HCT116 (cell line): ENCODE measurements at regions not wholly inside any gene's neighbourhood (a gene's known extent, or its start where the extent isn't known, plus 50 kb on each side); places are given as distances from the start of the nearest gene placed in this dataset.
"Not testable (repeated sequence)": the region's sequence is repeated elsewhere in the genome, so short reads cannot be mapped to it uniquely, and the experiment has no call there.

Source experiments
- ATAC-seq: fragments of 200-7000 bp; cut with Tn5 transposase; 2 replicates; pipeline ENCODE4 v1.9.1; 2020; ENCODE audit warnings: mild to moderate bottlenecking, moderate library complexity
- BruUV-seq: library from RNA; stranded (reverse); fragments of 400-500 nt; replicated peaks from 2 replicates; lab custom pipeline; 2021; lab: Mats Ljungman, UMichigan
- CTCF ChIA-PET: fragments of 300-600 bp; sonication (Branson Sonifier 250); formaldehyde crosslinking; loops from one replicate; lab custom pipeline; 2021; ENCODE audit warnings: antibody characterized with exemption; lab: Charles Lee
- POLR2A ChIA-PET: fragments of 300-600, 350-600 bp; sonication (Branson Sonifier 250); formaldehyde crosslinking; loops from one replicate; lab custom pipeline; 2021; ENCODE audit warnings: antibody characterized with exemption; lab: Charles Lee
- RAD21 ChIA-PET, 2 experiments: fragments of 300-600 bp; sonication (Branson Sonifier 250); formaldehyde crosslinking; loops; one replicate each; lab custom pipeline; 2023; ENCODE audit warnings: low total read pairs in 2 of 2; ENCODE audit not compliant: uncharacterized antibody in 2 of 2, unreplicated experiment in 2 of 2, low non-redundant PET in 1 of 2; lab: Charles Lee
- DNase-seq: peaks from one replicate; pipeline ENCODE4 v3.0.0-alpha.2; 2010; ENCODE audit warnings: low read depth, low spot score
- H2AFZ ChIP-seq: fragments of 200-600 bp; shearing (Covaris generic), sonication (generic); 2 replicates; pipeline ENCODE4 v1.6.1; 2017; ENCODE audit warnings: low read depth, mixed run types, mixed read lengths, antibody characterized with exemption, low read length; ENCODE audit not compliant: poor library complexity, severe bottlenecking
- H3K27ac ChIP-seq: 2 replicates; pipeline ENCODE4 v1.5.1; 2012; ENCODE audit warnings: low read depth, low read length
- H3K27me3 ChIP-seq: fragments of 200-600 bp; sonication (generic); 2 replicates; pipeline ENCODE4 v1.6.1; 2016; ENCODE audit warnings: mixed run types, low read length, mixed read lengths; ENCODE audit not compliant: insufficient read depth
- H3K36me3 ChIP-seq, 2 experiments: fragments of 200-500 bp in 1 of 2; fragments of 200-600 bp in 1 of 2; sonication (Bioruptor generic) in 1 of 2; sonication (generic) in 1 of 2; 2 replicates each; pipeline versions ENCODE4 v1.5.1 to v1.6.1; 2014 to 2016; ENCODE audit warnings: low read length in 2 of 2, inconsistent platforms in 1 of 2, mixed read lengths in 1 of 2, mixed run types in 1 of 2; ENCODE audit not compliant: insufficient read depth in 2 of 2, control insufficient read depth in 1 of 2
- H3K4me1 ChIP-seq, 2 experiments: fragments of 200-600 bp in 1 of 2; sonication (generic) in 1 of 2; 2 replicates each; pipeline versions ENCODE4 v1.5.1 to v1.6.1; 2012 to 2017; ENCODE audit warnings: low read length in 2 of 2, inconsistent platforms in 1 of 2, mild to moderate bottlenecking in 1 of 2, mixed read lengths in 1 of 2, mixed run types in 1 of 2, moderate library complexity in 1 of 2; ENCODE audit not compliant: insufficient read depth in 2 of 2, control insufficient read depth in 1 of 2
- H3K4me2 ChIP-seq: fragments of 200-600 bp; sonication (generic); 2 replicates; pipeline ENCODE4 v1.6.1; 2017; ENCODE audit warnings: mixed run types, low read length, mixed read lengths
- H3K4me3 ChIP-seq, 2 experiments: fragments of 200-600 bp in 1 of 2; sonication (generic) in 1 of 2; replicated peaks in 1 of 2; 2 replicates each; pipeline ENCODE4 v1.5.1; 2011 to 2016; ENCODE audit warnings: low read length in 2 of 2, control low read depth in 1 of 2, low read depth in 1 of 2, mild to moderate bottlenecking in 1 of 2, mixed read lengths in 1 of 2, mixed run types in 1 of 2
- H3K79me2 ChIP-seq: fragments of 200-600 bp; sonication (generic); 2 replicates; pipeline ENCODE4 v1.6.1; 2017; ENCODE audit warnings: mild to moderate bottlenecking, mixed run types, low read length, moderate library complexity, mixed read lengths; ENCODE audit not compliant: insufficient read depth
- H3K9ac ChIP-seq: fragments of 200-600 bp; sonication (generic); 2 replicates; pipeline ENCODE4 v1.6.1; 2016; ENCODE audit warnings: low read length, mixed read lengths
- H3K9me2 ChIP-seq: fragments of 200-600 bp; sonication (generic), shearing (Covaris generic); 2 replicates; pipeline ENCODE4 v1.6.1; 2017; ENCODE audit warnings: mixed run types, mild to moderate bottlenecking, moderate library complexity; ENCODE audit not compliant: insufficient read depth
- H3K9me3 ChIP-seq, 2 experiments: fragments of 200-500 bp in 1 of 2; fragments of 200-600 bp in 1 of 2; sonication (Bioruptor generic) in 1 of 2; sonication (generic) in 1 of 2; 2 replicates each; pipeline ENCODE4 v1.6.1; 2014 to 2017; ENCODE audit warnings: low read length in 2 of 2, mixed read lengths in 2 of 2, inconsistent platforms in 1 of 2, low read depth in 1 of 2, mild to moderate bottlenecking in 1 of 2, mixed run types in 1 of 2, moderate library complexity in 1 of 2; ENCODE audit not compliant: control insufficient read depth in 1 of 2, insufficient read depth in 1 of 2
- H4K20me1 ChIP-seq: fragments of 200-600 bp; sonication (generic), shearing (Covaris generic); 2 replicates; pipeline ENCODE4 v1.6.1; 2017; ENCODE audit warnings: mixed run types, mild to moderate bottlenecking, moderate library complexity; ENCODE audit not compliant: insufficient read depth
- CBX3 ChIP-seq: IDR thresholded peaks from 2 replicates; pipeline ENCODE4 v1.6.1; 2012; ENCODE audit warnings: low read depth
- CEBPB ChIP-seq: IDR thresholded peaks from 2 replicates; pipeline ENCODE4 v1.6.1; 2012; ENCODE audit warnings: low read depth
- EZH2phosphoT487 ChIP-seq: fragments of 200-600 bp; IDR thresholded peaks from 2 replicates; pipeline ENCODE4 v1.6.1; 2018; ENCODE audit warnings: antibody characterized with exemption, borderline replicate concordance
- FOSL1 ChIP-seq: IDR thresholded peaks from 2 replicates; pipeline ENCODE4 v1.6.1; 2012; ENCODE audit warnings: low read depth
- JUND ChIP-seq: IDR thresholded peaks from 2 replicates; pipeline ENCODE4 v1.6.1; 2012
- MAX ChIP-seq: IDR thresholded peaks from 2 replicates; pipeline ENCODE4 v1.6.1; 2012
- POLR2A ChIP-seq: IDR thresholded peaks from 2 replicates; pipeline ENCODE4 v1.7.0; 2011; ENCODE audit warnings: borderline replicate concordance; ENCODE audit not compliant: insufficient read depth, insufficient read length; ENCODE audit errors: extremely low read depth
- POLR2AphosphoS5 ChIP-seq: IDR thresholded peaks from 2 replicates; pipeline ENCODE4 v1.6.1; 2011; ENCODE audit warnings: mild to moderate bottlenecking, low read depth, low read length, moderate library complexity
- RAD21 ChIP-seq: IDR thresholded peaks from 2 replicates; pipeline ENCODE4 v1.6.1; 2012; ENCODE audit warnings: low read depth, mild to moderate bottlenecking
- TCF7L2 ChIP-seq: IDR thresholded peaks from 2 replicates; pipeline ENCODE4 v1.7.0; 2011; ENCODE audit warnings: borderline replicate concordance, inconsistent platforms; ENCODE audit not compliant: insufficient read depth, insufficient read length; ENCODE audit errors: extremely low read depth
- ZFX ChIP-seq: fragments of 450-650 bp; IDR thresholded peaks from 2 replicates; pipeline ENCODE4 v1.6.1; 2017
- intact Hi-C: fragments of 100-400 bp; cut with micrococcal nuclease; formaldehyde crosslinking; loops from 2 replicates; pipeline ENCODE4 v1.10.0; 2022

- Histone ChIP-seq H3K27me3 (no peaks in the 10 kb centered on the region), H3K9me2 (0 out of 2 replicates have a peak, but pooled peaks cover 2% of the 10 kb centered on the region), H2AFZ (no peak overlapping the region), H3K79me2 (no peaks in the 10 kb centered on the region), H3K27ac (no peak overlapping the region), H3K4me3 (no peak overlapping the region)
- no peak for DNase-seq
- no peak for TF ChIP-seq TCF7L2
- no peak for TF ChIP-seq EZH2phosphoT487
- no peak for TF ChIP-seq RAD21
- no peak for TF ChIP-seq POLR2AphosphoS5
- TF ChIP-seq MAX, result no peak
- TF ChIP-seq CEBPB, result no peak
- no peak for TF ChIP-seq JUND
- TF ChIP-seq POLR2A, result no peak
- TF ChIP-seq FOSL1, result no peak
- no peak for TF ChIP-seq ZFX
- no peak for TF ChIP-seq CBX3
- TF ChIP-seq, all 23 proteins: peak for 0
- CTCF ChIA-PET, result no interaction called here
- Histone ChIP-seq H3K9me3 (no peaks in the 10 kb centered on the region), H3K36me3 (no peaks in the 10 kb centered on the region), H4K20me1 (no peaks in the 10 kb centered on the region), H3K9ac (no peak overlapping the region), H3K4me2 (no peak overlapping the region), H3K4me1 (peaks cover 3% of the 10 kb centered on the region in 2 experiments; a peak in 2 of 4 replicates)
- POLR2A ChIA-PET, result no interaction called here
- BruUV-seq, result no TSS peak
- ATAC-seq, result no peak
- RAD21 ChIA-PET, result no interaction called here
- intact Hi-C loops, result no loop called here
Observed at GRCh38 chr6:146985966-146986365, 218.3 kb upstream of the STXBP5 start.

- H3K4me2 ChIP-seq, H3K79me2 ChIP-seq, CTCF ChIA-PET, H3K9me2 ChIP-seq, H3K36me3 ChIP-seq, POLR2A ChIA-PET, H3K4me3 ChIP-seq, H3K9ac ChIP-seq, intact Hi-C loops, ATAC-seq, DNase-seq, H2AFZ ChIP-seq, BruUV-seq, H3K27me3 ChIP-seq, H3K9me3 ChIP-seq, H3K4me1 ChIP-seq, RAD21 ChIA-PET, H4K20me1 ChIP-seq, H3K27ac ChIP-seq: not testable (repeated sequence)
Observed at GRCh38 chr6:146987938-146988337, 216.3 kb upstream of the STXBP5 start.
